WI38 (cell line): ENCODE measurements at regions not wholly inside any gene's neighbourhood (a gene's known extent, or its start where the extent isn't known, plus 50 kb on each side); places are given as distances from the start of the nearest gene placed in this dataset.

ENCODE experiments used
- H3K4me3 ChIP-seq: 2 replicates; pipeline ENCODE4 v1.5.1; 2011; ENCODE audit warnings: low read depth, mild to moderate bottlenecking, control low read depth, low read length
- TF ChIP-seq, protein P1 (sequence below): IDR thresholded peaks from 2 replicates; pipeline ENCODE4 v1.5.1; 2012; ENCODE audit warnings: low read depth, mild to moderate bottlenecking, control low read depth, low read length

DNA sequence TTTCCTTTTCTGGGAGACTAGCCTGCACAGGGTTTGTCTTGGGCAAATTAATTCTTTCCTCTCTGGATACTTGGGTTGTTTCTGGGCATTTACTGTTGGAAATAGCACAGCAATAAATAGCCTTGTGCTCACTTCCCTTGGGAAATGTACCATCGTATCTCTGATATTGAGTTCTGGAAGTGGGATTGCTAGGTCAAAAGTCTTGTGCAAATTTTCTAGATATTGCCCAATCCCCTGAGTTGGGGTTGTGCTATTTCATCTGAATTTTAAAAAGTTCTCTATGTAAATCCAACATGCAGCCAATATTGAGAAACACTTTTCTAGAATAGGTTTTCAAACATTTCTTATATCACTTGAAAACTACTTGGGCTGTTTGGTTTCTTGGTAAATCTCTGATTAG, 64.0 kb upstream of the ELOVL5 start:
- no peak overlapping the region for H3K4me3 ChIP-seq
- TF ChIP-seq, protein P1, sequence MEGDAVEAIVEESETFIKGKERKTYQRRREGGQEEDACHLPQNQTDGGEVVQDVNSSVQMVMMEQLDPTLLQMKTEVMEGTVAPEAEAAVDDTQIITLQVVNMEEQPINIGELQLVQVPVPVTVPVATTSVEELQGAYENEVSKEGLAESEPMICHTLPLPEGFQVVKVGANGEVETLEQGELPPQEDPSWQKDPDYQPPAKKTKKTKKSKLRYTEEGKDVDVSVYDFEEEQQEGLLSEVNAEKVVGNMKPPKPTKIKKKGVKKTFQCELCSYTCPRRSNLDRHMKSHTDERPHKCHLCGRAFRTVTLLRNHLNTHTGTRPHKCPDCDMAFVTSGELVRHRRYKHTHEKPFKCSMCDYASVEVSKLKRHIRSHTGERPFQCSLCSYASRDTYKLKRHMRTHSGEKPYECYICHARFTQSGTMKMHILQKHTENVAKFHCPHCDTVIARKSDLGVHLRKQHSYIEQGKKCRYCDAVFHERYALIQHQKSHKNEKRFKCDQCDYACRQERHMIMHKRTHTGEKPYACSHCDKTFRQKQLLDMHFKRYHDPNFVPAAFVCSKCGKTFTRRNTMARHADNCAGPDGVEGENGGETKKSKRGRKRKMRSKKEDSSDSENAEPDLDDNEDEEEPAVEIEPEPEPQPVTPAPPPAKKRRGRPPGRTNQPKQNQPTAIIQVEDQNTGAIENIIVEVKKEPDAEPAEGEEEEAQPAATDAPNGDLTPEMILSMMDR, result no peak

DNA sequence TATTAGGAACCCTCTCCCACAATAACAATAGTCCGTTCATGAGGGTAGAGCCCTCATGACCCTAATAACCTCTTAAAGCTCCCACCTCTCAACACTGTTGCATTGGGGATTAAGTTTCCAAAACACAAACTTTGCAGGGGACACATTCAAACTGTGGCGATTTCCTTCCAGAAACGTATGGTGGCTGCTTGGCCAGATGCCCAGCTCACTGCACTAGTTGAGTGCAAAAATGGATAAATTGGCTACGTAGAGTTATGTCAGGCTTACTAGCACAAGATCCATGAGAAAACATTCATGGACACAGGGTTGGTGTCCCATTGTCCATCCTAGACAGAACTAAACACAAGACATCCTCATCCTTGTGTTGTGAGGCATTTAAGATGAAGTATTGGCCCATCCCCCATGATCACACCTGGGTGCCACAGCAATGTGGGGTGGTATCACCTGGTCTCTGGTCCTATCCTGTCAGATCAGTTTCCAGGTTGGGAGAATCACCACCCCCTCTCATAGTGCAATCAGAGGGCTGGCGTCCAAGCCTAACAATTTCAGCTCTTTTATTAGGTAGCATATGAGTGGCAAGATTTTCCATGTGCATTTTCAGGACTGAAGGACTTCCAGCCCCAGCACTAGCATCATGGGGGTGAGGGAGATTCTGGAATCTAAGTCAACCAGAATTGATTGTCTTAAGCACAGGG, 63.4 kb upstream of the ELOVL5 start:
- TF ChIP-seq, protein P1, result no peak
- H3K4me3 ChIP-seq, result no peak overlapping the region

DNA sequence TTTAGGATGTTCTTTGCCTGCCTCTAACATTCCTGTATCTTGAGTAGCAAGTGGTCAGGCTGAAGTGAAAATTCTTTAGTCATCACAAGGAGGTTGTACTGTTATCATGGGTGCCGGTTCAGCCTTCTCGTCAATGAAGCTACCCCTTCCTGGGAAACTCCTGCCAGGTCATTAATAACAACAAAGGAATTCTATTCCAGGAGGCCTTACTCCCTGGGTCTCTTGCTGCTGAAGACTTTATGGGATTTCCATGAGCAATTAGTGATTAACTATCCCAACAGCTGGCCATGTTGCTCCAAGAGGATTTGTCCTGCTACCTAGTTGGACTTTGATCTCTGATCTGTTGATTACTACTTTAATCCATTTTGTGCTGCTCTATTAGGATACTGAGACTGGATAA, 62.7 kb upstream of the ELOVL5 start:
- H3K4me3 ChIP-seq, result no peak overlapping the region
- TF ChIP-seq, protein P1, result no peak

DNA sequence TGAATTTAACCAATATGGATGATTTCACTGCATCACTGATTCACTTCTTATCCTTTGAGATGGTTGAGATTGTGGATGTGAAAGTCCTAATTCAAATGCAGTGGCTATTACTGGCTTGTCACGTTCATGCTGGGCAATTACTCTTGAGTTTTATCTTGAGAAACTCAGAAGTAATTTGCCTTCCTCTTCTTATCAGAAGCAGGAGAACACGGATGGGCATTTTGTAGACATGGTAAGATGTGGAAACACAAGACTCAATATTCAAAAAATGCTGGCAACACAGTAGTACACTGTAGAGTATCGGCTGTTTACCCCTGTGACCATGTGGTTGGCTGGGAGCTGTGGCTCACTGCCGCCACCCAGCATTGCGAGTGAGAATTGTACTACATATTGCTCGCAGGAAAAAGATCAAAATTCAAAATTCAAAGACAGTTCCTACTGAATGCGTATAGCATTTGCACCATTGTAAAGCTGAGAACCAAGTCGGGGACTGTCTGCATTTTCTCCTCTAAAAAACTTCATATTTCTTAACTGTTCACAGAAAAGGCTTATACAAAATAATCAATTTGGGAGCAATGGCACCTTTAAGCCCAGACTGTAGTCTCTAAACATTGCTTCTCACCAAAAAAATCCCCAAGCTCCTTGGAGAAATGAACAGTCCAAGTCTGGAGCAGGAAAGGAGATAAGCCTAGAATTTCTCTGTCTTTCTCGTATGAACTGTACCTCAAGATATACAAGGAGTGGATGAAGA, 61.9 kb upstream of the ELOVL5 start:
- H3K4me3 ChIP-seq, result no peak overlapping the region
- TF ChIP-seq, protein P1, result peak; percentile 66

DNA sequence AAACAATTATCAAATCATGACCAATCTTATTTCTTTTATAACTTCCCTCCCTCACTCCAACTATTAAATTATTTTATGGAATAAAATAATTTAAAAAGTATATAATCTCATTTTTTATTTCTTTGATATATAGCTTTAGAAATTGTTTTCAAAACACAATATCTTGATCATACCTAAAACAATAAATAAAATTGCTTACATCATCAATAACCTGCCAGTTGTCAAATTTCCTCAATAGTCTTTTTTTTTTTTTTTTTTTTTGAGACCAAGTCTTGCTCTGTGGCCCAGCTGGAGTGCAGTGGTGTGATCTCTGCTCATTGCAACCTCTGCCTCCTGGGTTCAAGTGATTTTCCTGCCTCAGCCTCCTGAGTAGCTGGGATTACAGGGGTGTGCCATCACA, 60.1 kb upstream of the ELOVL5 start:
- no peak overlapping the region for H3K4me3 ChIP-seq
- TF ChIP-seq, protein P1, result no peak

DNA sequence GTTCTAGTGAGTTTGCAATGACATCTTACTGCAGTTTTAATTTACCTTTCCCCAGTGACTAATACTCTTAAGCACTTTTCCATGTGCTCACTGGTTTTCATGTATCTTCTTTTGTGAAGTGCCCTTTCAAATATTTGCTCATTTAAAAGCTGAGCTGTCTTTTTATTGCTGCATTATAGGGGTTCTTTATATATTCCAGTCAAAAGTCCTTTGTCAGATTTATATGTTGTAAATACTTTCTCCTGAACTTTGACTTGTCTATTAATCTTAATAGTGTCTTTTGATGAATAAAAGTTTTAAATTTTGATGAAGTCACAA, 50.2 kb upstream of the ELOVL5 start:
- TF ChIP-seq, protein P1, result no peak
- no peak overlapping the region for H3K4me3 ChIP-seq

DNA sequence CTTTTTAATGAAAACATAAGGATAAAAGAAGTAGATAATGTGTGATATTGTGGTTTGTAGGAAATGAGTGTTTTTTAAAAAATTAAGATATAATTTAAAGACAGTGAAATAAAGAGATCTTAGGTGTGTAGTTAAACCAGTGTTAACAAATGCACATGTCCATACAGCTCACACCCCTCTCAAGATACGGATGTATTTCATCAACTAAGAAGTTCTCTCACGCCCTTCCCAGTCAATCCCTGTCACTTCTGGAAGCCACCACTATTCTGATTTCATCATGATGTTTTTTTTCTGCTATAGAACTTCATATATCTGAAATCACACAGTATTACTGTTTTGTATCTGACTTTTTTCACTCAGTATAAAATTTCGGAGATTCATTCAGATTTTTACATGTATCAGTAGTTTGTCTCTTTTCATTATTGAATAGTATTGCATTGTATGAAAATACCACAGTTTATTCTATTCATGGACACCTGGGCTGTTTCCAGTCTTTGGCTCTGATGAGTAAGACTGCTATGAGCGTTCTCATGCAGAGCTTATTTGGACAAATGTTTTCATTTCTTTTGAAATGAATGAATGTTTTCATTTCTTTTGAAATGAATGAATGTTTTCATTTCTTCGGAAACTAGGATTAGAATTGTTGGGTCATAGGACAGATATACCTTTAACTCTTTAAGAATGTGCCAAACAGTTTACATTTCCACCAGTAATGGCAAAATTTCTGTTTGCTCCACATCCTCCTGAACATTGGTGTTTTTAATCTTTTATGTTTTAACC, 49.7 kb upstream of the ELOVL5 start:
- TF ChIP-seq, protein P1, result no peak
- H3K4me3 ChIP-seq, result no peak overlapping the region
